Skin epidermis (tissue), 12 donors: ENCODE measurements at regions not wholly inside any gene's neighbourhood (a gene's known extent, or its start where the extent isn't known, plus 50 kb on each side); places are given as distances from the start of the nearest gene placed in this dataset.

ENCODE experiments used
- H3K27ac ChIP-seq, 21 experiments: fragments of 200-600 bp; sonication (generic) in 11 of 21; one replicate each; pipeline ENCODE4 v1.5.0; 2020; ENCODE audit warnings: mild to moderate bottlenecking in 3 of 21, inconsistent platforms in 2 of 21, moderate library complexity in 2 of 21
- H3K4me3 ChIP-seq, 7 experiments: fragments of 200-600 bp; sonication (generic) in 2 of 7; one replicate each; pipeline ENCODE4 v1.5.0; 2020; ENCODE audit warnings: inconsistent platforms in 2 of 7, mild to moderate bottlenecking in 2 of 7, moderate library complexity in 1 of 7

GRCh38 chr10:118193642-118194041, 146.9 kb upstream of the RAB11FIP2 start:
- H3K4me3 ChIP-seq: no peak overlapping the region

DNA sequence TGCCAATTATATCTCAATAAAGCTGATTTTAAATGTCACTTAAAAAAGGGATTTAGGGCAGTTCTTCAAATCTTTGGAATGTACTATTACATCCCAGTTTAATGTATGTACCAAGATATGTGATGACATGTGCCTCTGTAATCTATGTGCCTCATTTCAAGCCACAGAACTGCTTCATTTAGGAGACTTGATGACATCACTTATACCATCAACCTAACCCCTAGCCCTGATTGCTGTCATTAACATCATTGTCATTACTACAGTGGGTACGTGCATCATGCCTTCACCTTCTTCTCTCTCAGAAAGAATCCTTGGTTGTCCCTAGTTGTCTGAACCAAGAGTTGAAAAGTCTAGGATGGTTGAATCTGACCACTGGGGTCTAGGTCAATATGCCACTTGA, 134.3 kb upstream of the RAB11FIP2 start:
- Histone ChIP-seq H3K27ac (no peak overlapping the region), H3K4me3 (no peak overlapping the region)

More at GRCh38 chr10:118193642-118194041, 146.9 kb upstream of the RAB11FIP2 start:
- no peak overlapping the region for H3K27ac ChIP-seq

DNA sequence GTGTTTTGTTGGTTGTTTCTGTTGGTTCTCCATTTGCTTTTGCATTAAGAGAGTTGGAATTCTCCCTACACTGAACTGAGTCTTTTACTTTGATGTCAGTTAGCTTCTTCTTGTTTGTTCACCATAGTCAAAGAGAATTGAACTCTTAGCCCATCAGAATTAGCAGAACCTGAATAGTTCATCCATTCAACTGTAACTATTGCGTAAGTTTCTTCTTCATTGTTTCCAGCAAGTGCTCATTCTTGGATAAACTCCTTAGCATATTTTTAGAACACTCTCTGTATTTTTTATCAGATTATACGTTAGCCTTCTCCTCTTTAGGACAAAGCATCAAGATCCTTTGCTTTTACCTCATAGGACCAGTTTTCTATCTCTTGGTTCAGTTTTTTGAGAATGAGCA, 128.4 kb upstream of the RAB11FIP2 start:
- Histone ChIP-seq H3K27ac (no peak overlapping the region), H3K4me3 (no peak overlapping the region)

DNA sequence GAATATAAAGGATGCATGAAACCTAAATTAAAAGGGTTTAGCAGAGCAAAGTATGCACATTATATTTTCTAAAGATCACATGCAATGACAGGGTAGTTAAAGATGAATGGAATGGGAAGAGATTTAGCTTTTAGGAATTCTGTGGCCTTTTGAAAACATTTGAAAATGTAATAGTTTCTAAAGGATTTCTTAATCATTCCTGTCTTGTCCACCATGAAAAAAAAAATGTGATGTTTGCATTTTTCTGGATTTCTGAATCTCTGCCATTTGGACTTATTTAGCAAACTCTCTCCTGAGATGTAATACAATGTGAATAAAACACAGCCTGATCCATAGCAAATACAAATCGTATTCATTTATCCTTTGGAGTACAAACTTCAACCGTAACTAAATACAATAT, 126.6 kb upstream of the RAB11FIP2 start:
- no peak overlapping the region for H3K27ac ChIP-seq
- no peak overlapping the region for H3K4me3 ChIP-seq

GRCh38 chr10:118171861-118172260, 125.1 kb upstream of the RAB11FIP2 start:
- H3K4me3 ChIP-seq: no peak overlapping the region
- no peak overlapping the region for H3K27ac ChIP-seq

- H3K27ac ChIP-seq: peak overlapping the region in 3 of 21 experiments; percentile 21 to 67 (median 32)
- no peak overlapping the region for H3K4me3 ChIP-seq
Measured at GRCh38 chr10:118167056-118167700, 120.4 kb upstream of the RAB11FIP2 start.

- no peak overlapping the region for H3K4me3 ChIP-seq
Measured at GRCh38 chr10:118163217-118163616, 116.5 kb upstream of the RAB11FIP2 start.

DNA sequence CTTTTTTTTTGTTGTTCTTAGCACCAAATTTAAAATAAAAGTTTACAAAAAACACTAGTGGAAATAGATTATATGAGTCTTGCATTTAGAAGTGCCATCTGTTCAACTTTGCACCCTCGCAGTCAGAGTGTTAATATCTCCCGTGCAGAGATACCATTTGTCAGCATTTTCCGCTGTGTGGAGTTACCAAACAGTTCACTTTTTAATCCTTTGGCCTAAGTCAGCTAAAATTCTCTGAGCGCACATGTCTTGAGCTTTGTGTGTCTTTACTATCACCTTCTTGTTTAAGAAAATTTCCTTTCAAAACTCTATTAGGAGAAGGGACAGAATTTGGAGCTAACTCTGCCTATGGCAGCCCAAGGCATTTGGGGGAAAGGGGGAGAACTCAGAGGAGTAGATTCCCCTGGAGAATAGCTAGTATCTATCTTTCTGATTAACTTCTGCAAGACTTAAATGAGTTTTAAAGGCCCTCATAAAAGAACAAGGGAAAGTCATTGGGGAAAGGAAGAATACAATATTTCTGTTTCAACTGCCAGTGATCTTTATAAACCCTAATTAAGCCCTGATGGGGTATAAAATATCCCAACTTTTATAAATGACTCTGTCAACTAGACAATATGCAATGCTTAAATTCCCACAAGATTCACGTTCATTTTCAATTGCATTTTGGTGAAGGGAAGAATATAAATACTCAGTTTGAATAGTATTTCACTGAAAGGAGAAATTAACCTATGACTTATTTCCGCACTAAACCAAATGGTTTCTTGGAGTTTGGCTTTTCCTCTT, 114.9 kb upstream of the RAB11FIP2 start:
- Histone ChIP-seq H3K4me3 (no peak overlapping the region), H3K27ac (no peak overlapping the region)

More at GRCh38 chr10:118163217-118163616, 116.5 kb upstream of the RAB11FIP2 start:
- H3K27ac ChIP-seq: no peak overlapping the region

DNA sequence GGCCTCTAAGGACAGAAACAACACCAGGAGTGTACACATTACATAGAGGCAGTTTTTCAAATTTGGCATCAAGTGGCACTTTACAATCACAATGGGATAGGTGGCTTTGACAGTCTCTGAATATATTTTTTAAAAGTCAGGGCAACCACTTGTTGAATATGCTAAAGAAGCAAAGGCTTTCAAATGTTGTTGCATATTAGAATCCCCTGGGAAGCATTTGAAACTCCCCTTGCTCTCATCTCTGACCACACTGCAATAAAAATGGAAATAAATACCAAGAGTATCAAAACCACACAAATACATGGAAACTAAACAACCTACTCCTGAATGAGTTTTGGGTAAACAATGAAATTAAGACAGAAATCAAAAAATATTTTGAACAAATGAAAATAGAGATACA, 106.5 kb upstream of the RAB11FIP2 start:
- no peak overlapping the region for H3K4me3 ChIP-seq
- no peak overlapping the region for H3K27ac ChIP-seq

GRCh38 chr10:118151461-118151860, 104.7 kb upstream of the RAB11FIP2 start:
- Histone ChIP-seq H3K27ac (no peak overlapping the region), H3K4me3 (no peak overlapping the region)

GRCh38 chr10:118148247-118148646, 101.5 kb upstream of the RAB11FIP2 start:
- H3K27ac ChIP-seq: no peak overlapping the region

DNA sequence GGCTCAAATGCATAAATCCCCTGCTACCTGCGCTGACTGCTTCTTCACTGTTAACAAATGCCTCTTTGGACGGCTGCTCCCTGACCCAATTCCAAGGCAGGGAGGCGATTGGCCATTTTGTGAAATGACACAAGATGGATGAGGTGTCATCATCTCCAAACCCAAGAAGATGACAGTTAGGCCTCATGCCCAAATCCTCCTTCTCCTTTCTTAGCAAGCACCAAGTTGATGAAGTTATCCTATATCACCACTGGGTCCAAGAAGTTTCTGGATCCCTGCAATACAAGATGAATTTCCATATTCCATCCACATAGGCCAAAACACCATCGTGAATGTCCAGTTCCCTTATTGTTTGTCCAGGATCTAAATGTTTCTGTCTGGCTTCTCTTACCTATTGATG, 98.5 kb upstream of the RAB11FIP2 start:
- Histone ChIP-seq H3K4me3 (no peak overlapping the region), H3K27ac (no peak overlapping the region)

More at GRCh38 chr10:118148247-118148646, 101.5 kb upstream of the RAB11FIP2 start:
- H3K4me3 ChIP-seq: no peak overlapping the region

DNA sequence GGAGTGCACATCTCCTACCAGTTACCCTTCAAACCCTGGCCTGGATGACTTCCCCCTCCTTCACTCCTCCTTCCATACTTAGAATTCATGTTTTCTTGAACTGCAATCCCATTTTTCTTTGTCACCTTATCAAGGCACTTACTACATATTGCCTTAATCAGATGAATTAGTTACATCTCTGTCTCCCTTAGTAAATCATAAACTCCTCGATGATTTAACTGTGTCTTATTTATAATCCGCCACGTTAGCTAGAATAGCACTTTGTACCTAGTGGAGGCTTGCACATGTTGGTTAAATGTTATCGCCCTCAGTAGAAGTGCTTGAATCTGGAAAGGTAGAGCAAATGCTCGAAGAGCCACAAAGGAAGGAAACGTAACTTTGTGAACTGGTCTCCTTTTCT, 94.7 kb upstream of the RAB11FIP2 start:
- H3K27ac ChIP-seq: no peak overlapping the region
- no peak overlapping the region for H3K4me3 ChIP-seq

GRCh38 chr10:118139321-118139720, 92.6 kb upstream of the RAB11FIP2 start:
- Histone ChIP-seq H3K4me3 (no peak overlapping the region), H3K27ac (no peak overlapping the region)

GRCh38 chr10:118128675-118129074, 81.9 kb upstream of the RAB11FIP2 start:
- Histone ChIP-seq H3K27ac (no peak overlapping the region), H3K4me3 (no peak overlapping the region)

DNA sequence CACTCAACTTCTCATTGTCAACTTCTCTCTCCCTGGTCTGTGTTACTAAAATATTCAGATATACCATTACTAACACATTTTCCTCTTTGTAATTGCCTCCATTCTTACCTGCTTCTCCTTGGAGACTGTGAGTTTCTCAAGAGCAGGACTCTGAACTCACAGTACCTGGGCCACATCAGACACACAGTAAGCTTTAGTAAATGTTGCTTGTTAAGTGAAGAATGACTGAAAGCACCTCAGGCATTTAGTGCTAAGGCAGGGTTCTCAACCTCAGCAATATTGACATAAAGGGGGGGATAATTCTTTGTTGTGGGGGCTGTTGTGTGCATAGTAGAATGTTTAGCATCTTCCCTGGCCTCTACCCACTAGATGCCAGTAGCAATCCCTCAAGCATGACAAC, 72.0 kb upstream of the RAB11FIP2 start:
- H3K27ac ChIP-seq: no peak overlapping the region
- H3K4me3 ChIP-seq: no peak overlapping the region

GRCh38 chr10:118116715-118117449, 70.1 kb upstream of the RAB11FIP2 start:
- no peak overlapping the region for H3K4me3 ChIP-seq
- H3K27ac ChIP-seq: peak overlapping the region in 2 of 21 experiments; percentile 25 to 38

DNA sequence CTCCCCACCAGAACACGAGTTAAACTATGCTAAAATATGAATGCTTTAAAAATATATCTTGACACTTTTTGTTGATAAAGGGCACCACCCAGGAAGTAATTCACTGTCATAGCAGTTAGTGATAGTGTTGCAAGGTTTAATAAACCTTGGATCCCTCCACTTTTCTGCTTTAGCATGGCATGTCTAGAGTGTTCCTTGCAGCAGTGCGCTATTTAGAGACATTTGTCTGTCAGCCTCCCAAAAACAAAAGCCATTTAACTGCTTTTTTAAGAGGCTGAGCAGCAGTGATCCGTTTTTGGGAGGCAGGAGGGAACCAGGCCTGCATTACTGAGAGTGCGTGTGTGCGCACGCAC, 69.6 kb upstream of the RAB11FIP2 start:
- H3K27ac ChIP-seq: peak overlapping the region in 2 of 21 experiments; percentile 25 to 38

DNA sequence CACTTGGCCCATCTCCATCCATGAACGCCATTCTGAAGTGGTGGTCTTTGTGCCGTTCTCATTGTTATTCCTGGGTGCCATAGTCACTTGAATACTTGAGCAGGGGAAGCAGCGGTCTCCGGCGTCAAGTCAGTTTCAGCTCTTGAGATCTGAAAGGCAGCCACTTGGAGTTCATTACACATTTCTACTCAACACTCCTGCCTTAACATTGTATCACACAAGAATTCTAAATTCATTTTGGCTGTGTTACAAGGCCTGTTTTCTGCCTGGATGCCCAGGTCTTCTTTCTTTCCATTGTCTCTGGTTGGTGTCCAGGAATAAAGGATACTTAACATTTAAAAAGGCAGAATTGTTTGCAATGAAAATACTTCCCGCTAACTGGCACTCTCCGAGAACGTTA, 69.0 kb upstream of the RAB11FIP2 start:
- Histone ChIP-seq H3K27ac (no peak overlapping the region), H3K4me3 (no peak overlapping the region)

More for the DNA sequence above, 69.6 kb upstream of the RAB11FIP2 start:
- H3K4me3 ChIP-seq: no peak overlapping the region

DNA sequence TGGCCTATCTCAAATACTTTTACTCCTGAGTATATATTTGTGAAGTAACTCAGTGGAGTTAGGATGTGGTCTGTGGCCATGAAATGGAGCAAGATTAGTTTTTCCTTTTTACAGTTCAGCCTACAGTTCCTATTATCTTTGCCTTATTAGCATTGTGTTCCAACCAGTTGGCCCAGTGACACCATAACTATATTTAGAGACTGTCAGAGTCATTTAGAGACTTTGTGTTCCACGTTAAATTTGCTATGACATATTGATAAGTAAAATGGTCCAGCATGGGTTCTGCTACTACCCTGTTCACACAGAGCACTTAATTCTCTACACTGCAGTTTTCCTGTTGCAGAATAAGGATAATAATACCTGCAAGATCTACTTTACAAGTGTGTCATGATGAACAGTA, 68.3 kb upstream of the RAB11FIP2 start:
- H3K4me3 ChIP-seq: no peak overlapping the region

More for the DNA sequence above, 68.3 kb upstream of the RAB11FIP2 start:
- H3K27ac ChIP-seq: no peak overlapping the region
